Ishikawa (cell line): ENCODE measurements at regions not wholly inside any gene's neighbourhood (a gene's known extent, or its start where the extent isn't known, plus 50 kb on each side); places are given as distances from the start of the nearest gene placed in this dataset.

Experiments
- CEBPB ChIP-seq: IDR thresholded peaks from 2 replicates; pipeline ENCODE4 v1.6.1; 2012
- CREB1 ChIP-seq: IDR thresholded peaks from 2 replicates; pipeline ENCODE4 v1.6.1; 2012; ENCODE audit warnings: low read depth
- EGR1 ChIP-seq: IDR thresholded peaks from 2 replicates; pipeline ENCODE4 v1.6.1; 2012
- EP300 ChIP-seq: IDR thresholded peaks from 2 replicates; pipeline ENCODE4 v1.6.1; 2012; ENCODE audit warnings: borderline replicate concordance
- FOXM1 ChIP-seq: IDR thresholded peaks from 2 replicates; pipeline ENCODE4 v1.6.1; 2012; ENCODE audit warnings: low read depth, borderline replicate concordance
- MAX ChIP-seq: IDR thresholded peaks from 2 replicates; pipeline ENCODE4 v1.6.1; 2012
- NFIC ChIP-seq: IDR thresholded peaks from 2 replicates; pipeline ENCODE4 v1.6.1; 2012
- RAD21 ChIP-seq: IDR thresholded peaks from 2 replicates; pipeline ENCODE4 v1.6.1; 2012; ENCODE audit warnings: low read depth
- REST ChIP-seq: IDR thresholded peaks from 2 replicates; pipeline ENCODE4 v1.6.1; 2012; ENCODE audit warnings: low read depth, mild to moderate bottlenecking
- TAF1 ChIP-seq: IDR thresholded peaks from 2 replicates; pipeline ENCODE4 v1.6.1; 2012; ENCODE audit warnings: low read depth, mild to moderate bottlenecking
- TCF12 ChIP-seq: IDR thresholded peaks from 2 replicates; pipeline ENCODE4 v1.6.1; 2012; ENCODE audit warnings: low read depth
- TEAD4 ChIP-seq: IDR thresholded peaks from 2 replicates; pipeline ENCODE4 v1.6.1; 2012
- USF1 ChIP-seq: IDR thresholded peaks from 2 replicates; pipeline ENCODE4 v1.6.1; 2012
- YY1 ChIP-seq: IDR thresholded peaks from 2 replicates; pipeline ENCODE4 v1.6.1; 2012; ENCODE audit warnings: low read depth

DNA sequence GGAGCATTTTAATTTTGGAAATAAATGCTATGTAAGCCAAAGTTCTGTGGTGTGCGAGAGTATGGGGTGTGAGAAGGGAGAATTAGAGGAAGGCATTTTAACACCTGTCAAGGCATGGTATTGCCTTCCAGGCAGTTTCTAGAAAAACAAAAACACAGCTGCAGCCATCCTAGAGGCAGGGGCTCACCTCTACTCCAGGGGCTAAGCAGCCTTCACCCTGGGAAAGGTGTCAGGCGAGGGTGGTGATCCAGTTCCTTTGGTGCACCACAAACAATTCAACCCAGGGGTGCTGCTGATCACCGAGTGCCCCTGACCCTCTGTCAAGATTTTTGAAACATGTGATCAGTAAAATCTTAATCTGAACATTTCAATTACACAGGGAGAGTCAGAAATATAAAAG lies 59.2 kb upstream of the GPR26 start:
- no peak for TF ChIP-seq MAX
- TF ChIP-seq USF1 = no peak
- no peak for TF ChIP-seq CEBPB
- TF ChIP-seq REST = no peak
- TF ChIP-seq EP300 = no peak
- TF ChIP-seq FOXM1 = no peak
- TF ChIP-seq CREB1 = no peak
- no peak for TF ChIP-seq YY1
- TF ChIP-seq TAF1 = no peak
- TF ChIP-seq TCF12 = no peak
- TF ChIP-seq NFIC = no peak
- no peak for TF ChIP-seq RAD21
- TF ChIP-seq EGR1 = no peak
- no peak for TF ChIP-seq TEAD4
